Breast epithelium (tissue), 4 donors: ENCODE measurements at regions not wholly inside any gene's neighbourhood (a gene's known extent, or its start where the extent isn't known, plus 50 kb on each side); places are given as distances from the start of the nearest gene placed in this dataset.

Experiments
- DNase-seq, 2 donors: peaks; one replicate each; pipeline ENCODE4 v3.0.0-alpha.2; 2019; ENCODE audit warnings: low spot score in 2 of 2
- H3K27ac ChIP-seq, 2 donors: fragments of 200-600 bp; sonication (generic) in 1 of 2; one replicate each; pipeline ENCODE4 v1.5.1; 2016 to 2019; ENCODE audit warnings: mild to moderate bottlenecking in 1 of 2
- H3K27me3 ChIP-seq, 2 donors: fragments of 200-600 bp; sonication (generic) in 1 of 2; one replicate each; pipeline versions ENCODE4 v1.5.1 to v1.6.0; 2017 to 2019; ENCODE audit warnings: control low read depth in 1 of 2, mild to moderate bottlenecking in 1 of 2
- H3K36me3 ChIP-seq: fragments of 200-600 bp; one replicate; pipeline ENCODE4 v1.5.1; 2019
- H3K4me1 ChIP-seq, 2 donors: fragments of 200-600 bp; sonication (generic); one replicate each; pipeline ENCODE4 v1.5.1; 2016 to 2019; ENCODE audit warnings: control low read depth in 1 of 2
- H3K4me3 ChIP-seq, 3 donors: fragments of 200-600 bp; sonication (generic); 1 replicate in 2 of 3; 2 replicates in 1 of 3; pipeline ENCODE4 v1.5.1; 2016 to 2019; ENCODE audit warnings: mild to moderate bottlenecking in 3 of 3, moderate library complexity in 2 of 3
- H3K9me3 ChIP-seq, 2 donors: fragments of 200-600 bp; sonication (generic) in 1 of 2; one replicate each; pipeline ENCODE4 v1.5.1; 2016 to 2019; ENCODE audit warnings: control low read depth in 1 of 2
- POLR2A ChIP-seq: fragments of 450-650 bp; IDR thresholded peaks from one replicate; pipeline ENCODE4 v1.6.1; 2016; ENCODE audit warnings: antibody characterized with exemption, mild to moderate bottlenecking, moderate library complexity
- POLR2AphosphoS5 ChIP-seq, 3 donors: sonication (generic); formaldehyde crosslinking; IDR thresholded peaks; one replicate each; pipeline ENCODE4 v1.6.1; 2017; ENCODE audit warnings: antibody characterized with exemption in 3 of 3
- intact Hi-C: fragments of 100-400 bp; cut with DNase I; formaldehyde crosslinking; loops from one replicate; pipeline ENCODE4 v1.15.1; 2023; ENCODE audit warnings: low total_unique reads
- TF ChIP-seq, protein P1 (sequence below), 3 donors: fragments of 450-650 bp; IDR thresholded peaks; one replicate each; pipeline ENCODE4 v1.5.1; 2016 to 2017; ENCODE audit warnings: antibody characterized with exemption in 3 of 3, mild to moderate bottlenecking in 3 of 3, moderate library complexity in 3 of 3

DNA sequence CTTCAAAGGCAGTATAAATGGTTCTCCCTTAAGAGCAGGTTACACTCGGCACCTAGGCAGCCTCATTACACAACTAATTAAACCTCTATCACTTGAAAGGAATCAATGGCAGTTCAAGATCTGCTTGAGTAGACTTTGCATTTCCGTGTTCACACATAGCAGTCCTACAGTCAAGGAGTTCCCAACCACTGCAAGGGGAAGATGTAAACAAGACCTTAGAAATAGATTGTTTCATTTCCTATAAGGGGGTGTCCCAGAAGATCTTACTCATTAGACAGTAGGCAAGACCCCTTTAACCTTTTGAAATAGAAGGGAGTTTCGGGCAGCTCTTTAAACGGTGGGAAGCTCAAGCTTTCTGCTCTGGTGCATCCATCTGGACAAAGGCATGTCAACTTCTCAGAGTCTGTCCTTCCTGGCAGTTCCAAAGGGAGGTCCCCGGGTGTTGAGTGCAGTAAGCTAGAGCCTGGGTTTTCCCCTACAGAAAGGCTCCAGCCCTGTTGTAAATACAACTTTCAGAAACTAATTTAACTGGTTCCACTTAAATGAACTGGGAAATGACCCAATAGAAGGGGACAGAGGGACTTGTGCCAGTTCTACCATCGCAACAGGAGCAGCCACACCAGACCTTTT is 150.8 kb downstream of the RBMX2 start:
- peaks cover 0 to 43% of the 10 kb centered on the region in 2 donors for H3K27me3 ChIP-seq
- DNase-seq = no peak
- no peaks in the 10 kb centered on the region for H3K9me3 ChIP-seq
- intact Hi-C loops = no loop called here
- no peaks in the 10 kb centered on the region for H3K4me1 ChIP-seq
- no peaks in the 10 kb centered on the region for H3K36me3 ChIP-seq
- no peak overlapping the region for H3K27ac ChIP-seq
- H3K4me3 ChIP-seq = no peak overlapping the region
- TF ChIP-seq, protein P1, sequence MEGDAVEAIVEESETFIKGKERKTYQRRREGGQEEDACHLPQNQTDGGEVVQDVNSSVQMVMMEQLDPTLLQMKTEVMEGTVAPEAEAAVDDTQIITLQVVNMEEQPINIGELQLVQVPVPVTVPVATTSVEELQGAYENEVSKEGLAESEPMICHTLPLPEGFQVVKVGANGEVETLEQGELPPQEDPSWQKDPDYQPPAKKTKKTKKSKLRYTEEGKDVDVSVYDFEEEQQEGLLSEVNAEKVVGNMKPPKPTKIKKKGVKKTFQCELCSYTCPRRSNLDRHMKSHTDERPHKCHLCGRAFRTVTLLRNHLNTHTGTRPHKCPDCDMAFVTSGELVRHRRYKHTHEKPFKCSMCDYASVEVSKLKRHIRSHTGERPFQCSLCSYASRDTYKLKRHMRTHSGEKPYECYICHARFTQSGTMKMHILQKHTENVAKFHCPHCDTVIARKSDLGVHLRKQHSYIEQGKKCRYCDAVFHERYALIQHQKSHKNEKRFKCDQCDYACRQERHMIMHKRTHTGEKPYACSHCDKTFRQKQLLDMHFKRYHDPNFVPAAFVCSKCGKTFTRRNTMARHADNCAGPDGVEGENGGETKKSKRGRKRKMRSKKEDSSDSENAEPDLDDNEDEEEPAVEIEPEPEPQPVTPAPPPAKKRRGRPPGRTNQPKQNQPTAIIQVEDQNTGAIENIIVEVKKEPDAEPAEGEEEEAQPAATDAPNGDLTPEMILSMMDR (IDR thresholded peaks at IDR 0.05) = no peak
- TF ChIP-seq POLR2AphosphoS5 (IDR thresholded peaks at IDR 0.05) = no peak
- no peak for TF ChIP-seq POLR2A

DNA sequence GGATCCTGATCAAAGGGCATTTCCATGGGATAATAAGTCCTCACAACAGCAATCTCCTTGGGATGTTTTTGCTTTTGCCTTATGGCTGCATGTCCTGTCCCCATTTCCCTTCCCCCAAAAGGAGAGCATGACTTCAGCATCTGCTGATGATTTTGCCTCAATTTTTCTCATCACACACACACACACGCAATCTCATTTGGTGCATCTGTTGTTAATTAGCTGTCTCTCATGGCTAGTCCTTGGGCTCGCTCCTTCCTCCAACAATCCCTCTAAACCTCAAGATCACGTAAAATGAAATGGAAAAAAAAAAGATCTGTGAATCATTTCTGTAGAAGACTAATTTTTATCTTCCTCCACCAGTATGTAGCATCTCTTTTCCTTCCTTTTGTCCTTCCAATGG is 153.6 kb downstream of the RBMX2 start:
- H3K4me3 ChIP-seq = no peak overlapping the region
- peaks cover 0 to 26% of the 10 kb centered on the region in 2 donors for H3K27me3 ChIP-seq
- no peak for DNase-seq
- no peak for TF ChIP-seq POLR2A
- no peak for TF ChIP-seq POLR2AphosphoS5 (IDR thresholded peaks at IDR 0.05)
- TF ChIP-seq, protein P1 (IDR thresholded peaks at IDR 0.05) = no peak
- intact Hi-C loops = no loop called here
- H3K9me3 ChIP-seq = no peaks in the 10 kb centered on the region
- no peaks in the 10 kb centered on the region for H3K4me1 ChIP-seq
- H3K36me3 ChIP-seq = no peaks in the 10 kb centered on the region
- peak overlapping the region in 1 of 2 donors; percentile 32 for H3K27ac ChIP-seq

DNA sequence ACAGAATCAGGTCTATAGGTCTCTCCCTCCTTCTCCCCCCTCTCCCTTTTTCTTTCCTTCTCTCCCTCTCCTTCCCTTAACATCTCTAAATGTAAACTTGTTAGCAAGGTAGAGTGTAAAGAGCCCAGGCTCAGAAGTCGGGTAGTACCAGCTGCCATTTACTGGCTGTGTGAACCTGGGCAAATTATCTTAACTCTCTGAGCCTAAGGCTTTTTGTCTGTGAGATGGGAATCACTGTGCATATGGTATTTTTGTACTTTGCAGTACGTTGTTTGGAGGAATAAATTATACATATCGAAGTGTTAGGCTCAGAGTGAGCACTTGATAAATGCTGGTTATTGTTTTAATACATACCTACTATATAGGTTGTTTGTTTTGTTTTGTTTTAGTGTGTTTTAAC is 154.0 kb downstream of the RBMX2 start:
- peaks cover 0 to 22% of the 10 kb centered on the region in 2 donors for H3K27me3 ChIP-seq
- H3K36me3 ChIP-seq = no peaks in the 10 kb centered on the region
- no peaks in the 10 kb centered on the region for H3K9me3 ChIP-seq
- intact Hi-C loops = no loop called here
- no peak overlapping the region for H3K4me3 ChIP-seq
- H3K27ac ChIP-seq = no peak overlapping the region
- no peak for DNase-seq
- H3K4me1 ChIP-seq = no peaks in the 10 kb centered on the region
- TF ChIP-seq POLR2A (no peak), POLR2AphosphoS5 (IDR thresholded peaks at IDR 0.05) (no peak)
- TF ChIP-seq, protein P1 (IDR thresholded peaks at IDR 0.05) = no peak

GRCh38 chrX:130556951-130557350 is 155.2 kb downstream of the RBMX2 start:
- intact Hi-C loops = no loop called here
- Histone ChIP-seq H3K4me1 (no peaks in the 10 kb centered on the region), H3K4me3 (no peak overlapping the region), H3K27me3 (peaks cover 0 to 21% of the 10 kb centered on the region in 2 donors), H3K27ac (no peak overlapping the region), H3K9me3 (no peaks in the 10 kb centered on the region), H3K36me3 (no peaks in the 10 kb centered on the region)
- no peak for DNase-seq
- TF ChIP-seq POLR2AphosphoS5 (IDR thresholded peaks at IDR 0.05) (no peak), POLR2A (no peak)
- TF ChIP-seq, protein P1 (IDR thresholded peaks at IDR 0.05) = no peak

DNA sequence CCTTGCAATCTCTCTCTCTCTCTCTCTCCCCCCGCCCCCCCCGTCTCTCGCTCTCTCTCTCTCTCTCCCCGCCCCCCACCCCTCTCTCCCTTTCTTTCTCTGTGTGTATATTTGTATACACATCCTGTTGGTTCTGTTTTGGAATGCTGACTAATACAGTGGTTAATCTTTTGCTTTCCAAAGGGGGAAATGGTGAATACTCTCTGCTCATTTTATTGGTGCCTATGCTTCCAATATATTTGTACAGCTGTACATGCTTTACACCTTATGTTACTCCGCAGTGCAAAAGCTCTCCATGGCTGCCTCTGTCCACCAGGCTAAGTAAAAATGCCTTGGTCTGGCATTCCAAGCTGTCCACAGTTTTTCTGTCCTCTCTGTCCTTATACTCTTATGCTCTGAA is 158.8 kb downstream of the RBMX2 start:
- H3K4me1 ChIP-seq = no peaks in the 10 kb centered on the region
- H3K9me3 ChIP-seq = no peaks in the 10 kb centered on the region
- no peak overlapping the region for H3K27ac ChIP-seq
- no peak for TF ChIP-seq POLR2AphosphoS5 (IDR thresholded peaks at IDR 0.05)
- no peak for DNase-seq
- no peak overlapping the region for H3K4me3 ChIP-seq
- H3K27me3 ChIP-seq = peaks cover 0 to 14% of the 10 kb centered on the region in 2 donors
- H3K36me3 ChIP-seq = no peaks in the 10 kb centered on the region
- intact Hi-C loops = loop anchor here (10.0 kb wide), 1 partner anchor 1616 kb away; no protein-coding TSS in a partner anchor
